H7 (cell line): ENCODE measurements at regions not wholly inside any gene's neighbourhood (a gene's known extent, or its start where the extent isn't known, plus 50 kb on each side); places are given as distances from the start of the nearest gene placed in this dataset.

Experiments used
- DNase-seq: peaks from one replicate; pipeline ENCODE4 v3.0.0; 2012
- H3K27me3 ChIP-seq: 2 replicates; pipeline ENCODE4 v1.6.0; 2011; ENCODE audit warnings: mild to moderate bottlenecking, low read length; ENCODE audit not compliant: control insufficient read depth, insufficient read depth
- H3K36me3 ChIP-seq: replicated peaks from 2 replicates; pipeline ENCODE4 v1.5.1; 2011; ENCODE audit warnings: low read length; ENCODE audit not compliant: control insufficient read depth, insufficient read depth
- H3K4me3 ChIP-seq: 2 replicates; pipeline ENCODE4 v1.5.1; 2011; ENCODE audit warnings: low read depth, mild to moderate bottlenecking, control low read depth, low read length, moderate library complexity; ENCODE audit not compliant: insufficient read depth

DNA sequence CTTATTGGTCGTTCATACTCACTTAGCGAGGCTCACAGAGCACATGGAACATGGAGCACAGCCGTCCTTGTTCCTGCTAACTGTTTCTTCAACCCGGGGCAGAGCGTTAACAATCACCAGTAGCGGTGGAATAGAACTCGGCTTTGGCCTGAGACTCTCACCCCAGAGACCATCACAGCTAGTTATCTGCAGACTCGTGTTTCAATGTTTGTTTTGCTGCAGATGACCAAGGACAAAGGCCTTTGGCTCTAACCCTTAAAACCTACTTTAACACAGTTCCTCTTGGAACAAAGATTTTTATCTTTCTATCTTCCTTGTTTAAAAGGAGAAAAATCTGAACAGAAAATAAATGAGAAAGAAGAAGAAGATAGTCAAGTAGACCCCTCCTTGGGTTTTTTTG is 320.2 kb upstream of the UBE2E3 start:
- no peak for DNase-seq
- Histone ChIP-seq H3K4me3 (no peak overlapping the region), H3K36me3 (no peaks in the 10 kb centered on the region), H3K27me3 (no peaks in the 10 kb centered on the region)

- DNase-seq, result no peak
- Histone ChIP-seq H3K36me3 (no peaks in the 10 kb centered on the region), H3K4me3 (no peak overlapping the region), H3K27me3 (no peaks in the 10 kb centered on the region)
Measured at GRCh38 chr2:180657054-180657453, 323.4 kb upstream of the UBE2E3 start.

DNA sequence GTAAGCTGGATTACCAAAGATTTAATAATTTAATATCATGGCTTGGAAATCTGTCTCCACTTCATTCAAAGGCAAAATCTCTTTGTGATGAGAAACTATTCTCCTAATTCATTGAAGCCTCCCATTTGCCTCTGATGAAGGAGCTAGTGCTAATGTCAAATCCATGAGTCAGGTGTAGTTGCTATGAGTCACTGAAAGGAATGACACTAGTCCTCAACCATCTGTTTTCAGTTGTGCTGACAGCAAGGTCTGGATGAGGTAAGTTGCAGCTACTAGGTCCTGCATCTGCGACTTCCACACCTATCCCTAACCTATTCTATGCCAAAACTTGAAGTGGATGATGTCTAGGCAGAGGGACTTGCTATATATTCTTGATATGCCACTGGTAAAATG is 324.0 kb upstream of the UBE2E3 start:
- DNase-seq, result no peak
- no peaks in the 10 kb centered on the region for H3K36me3 ChIP-seq

DNA sequence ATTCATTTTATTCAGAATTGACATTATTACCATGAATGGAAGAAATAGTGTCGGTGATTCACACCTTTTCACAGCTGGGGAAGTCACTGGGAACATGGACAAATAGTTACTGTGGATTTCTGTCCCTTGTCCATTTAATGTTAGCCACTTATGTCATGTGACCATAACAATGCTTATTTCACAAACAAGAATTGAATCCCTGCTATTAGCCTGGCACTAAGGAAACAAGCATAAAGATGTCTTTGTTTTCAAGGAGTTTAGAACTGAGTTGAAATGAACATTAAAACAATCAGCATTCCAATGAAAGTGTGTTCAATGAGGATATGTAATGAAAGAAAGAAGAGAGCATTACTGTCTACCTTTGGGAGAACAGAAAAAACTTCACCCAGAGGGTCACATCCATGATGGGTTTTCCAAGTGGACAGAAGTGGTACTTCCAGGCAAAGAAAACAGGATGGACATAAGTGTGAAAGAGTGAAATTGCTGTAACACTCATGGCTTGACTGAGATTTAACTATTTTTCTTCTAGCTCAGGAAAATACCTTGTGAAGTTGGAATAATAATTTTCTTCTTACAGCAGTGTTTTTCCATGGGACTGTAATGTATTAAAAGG is 324.5 kb upstream of the UBE2E3 start:
- DNase-seq, result no peak
- no peak overlapping the region for H3K4me3 ChIP-seq
- H3K36me3 ChIP-seq, result no peaks in the 10 kb centered on the region
- H3K27me3 ChIP-seq, result no peaks in the 10 kb centered on the region

More for the DNA sequence above, 324.0 kb upstream of the UBE2E3 start:
- Histone ChIP-seq H3K4me3 (no peak overlapping the region), H3K27me3 (no peaks in the 10 kb centered on the region)

GRCh38 chr2:180655393-180655792 is 325.0 kb upstream of the UBE2E3 start:
- no peak overlapping the region for H3K4me3 ChIP-seq
- DNase-seq, result no peak
- no peaks in the 10 kb centered on the region for H3K36me3 ChIP-seq
- H3K27me3 ChIP-seq, result no peaks in the 10 kb centered on the region

DNA sequence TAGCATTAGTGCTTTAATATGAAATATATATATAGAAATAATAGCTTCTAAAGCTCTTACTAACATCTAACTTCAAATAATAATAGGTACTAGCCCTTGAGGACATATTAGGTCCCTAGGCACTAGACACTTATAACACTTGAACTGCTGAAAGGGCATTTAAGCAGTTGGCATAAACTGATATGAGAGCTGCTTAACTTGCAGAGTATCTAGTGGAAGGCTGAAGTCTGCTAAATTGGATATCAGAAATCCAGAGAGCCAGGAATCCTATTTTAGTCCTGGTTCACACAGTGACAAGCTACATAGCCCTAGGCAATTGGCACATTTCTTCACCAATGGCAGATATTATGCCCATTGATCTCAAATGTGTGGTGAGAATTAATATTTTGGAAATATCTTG is 326.9 kb upstream of the UBE2E3 start:
- Histone ChIP-seq H3K4me3 (no peak overlapping the region), H3K27me3 (no peaks in the 10 kb centered on the region), H3K36me3 (no peaks in the 10 kb centered on the region)
- DNase-seq, result no peak

DNA sequence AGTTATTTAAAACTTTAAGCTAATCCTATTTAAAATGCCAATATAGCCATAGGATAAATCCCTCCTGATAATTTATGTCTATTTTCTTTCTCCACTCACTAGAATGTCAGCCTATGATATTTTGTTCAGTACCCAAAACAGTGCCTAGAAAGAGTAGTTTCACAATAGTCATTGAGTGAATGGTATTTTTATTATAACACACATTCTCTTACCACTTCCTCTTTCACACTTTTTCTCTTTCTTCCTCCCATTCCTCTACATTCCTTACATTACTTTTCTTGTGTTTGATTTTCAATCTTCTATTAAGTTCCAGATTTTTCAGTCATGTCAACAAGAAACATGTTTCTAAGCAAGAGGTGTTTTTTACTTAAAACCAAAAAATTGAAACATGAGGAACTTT is 327.6 kb upstream of the UBE2E3 start:
- DNase-seq, result no peak
- Histone ChIP-seq H3K36me3 (no peaks in the 10 kb centered on the region), H3K27me3 (no peaks in the 10 kb centered on the region), H3K4me3 (no peak overlapping the region)

GRCh38 chr2:180651596-180651995 is 328.8 kb upstream of the UBE2E3 start:
- no peaks in the 10 kb centered on the region for H3K36me3 ChIP-seq
- DNase-seq, result no peak
- H3K4me3 ChIP-seq, result no peak overlapping the region
- H3K27me3 ChIP-seq, result no peaks in the 10 kb centered on the region

- Histone ChIP-seq H3K4me3 (no peak overlapping the region), H3K36me3 (no peaks in the 10 kb centered on the region), H3K27me3 (no peaks in the 10 kb centered on the region)
- no peak for DNase-seq
Measured at GRCh38 chr2:180647621-180648020, 332.8 kb upstream of the UBE2E3 start.

DNA sequence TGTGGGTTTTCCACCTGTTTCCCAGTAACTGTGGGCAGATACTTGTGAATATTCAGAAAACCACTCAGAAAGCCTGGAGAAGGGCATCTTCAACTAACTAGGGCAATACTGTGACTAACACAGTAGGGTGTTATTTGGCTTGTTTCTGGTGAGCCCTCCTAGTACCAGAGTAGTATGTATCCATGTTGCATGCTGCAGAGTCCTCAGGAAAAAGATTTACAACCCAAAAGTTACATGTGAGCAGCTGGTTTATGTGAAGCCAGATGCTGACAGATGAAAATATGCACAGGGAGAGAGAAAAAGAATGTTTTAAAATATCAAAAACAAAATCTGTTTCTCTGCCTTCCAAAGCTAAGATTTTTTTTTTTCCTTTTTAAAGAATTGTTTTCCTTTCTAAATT is 333.2 kb upstream of the UBE2E3 start:
- Histone ChIP-seq H3K4me3 (no peak overlapping the region), H3K36me3 (no peaks in the 10 kb centered on the region), H3K27me3 (no peaks in the 10 kb centered on the region)
- no peak for DNase-seq

- no peaks in the 10 kb centered on the region for H3K36me3 ChIP-seq
- no peaks in the 10 kb centered on the region for H3K27me3 ChIP-seq
- no peak overlapping the region for H3K4me3 ChIP-seq
- DNase-seq, result no peak
Measured at GRCh38 chr2:180646756-180647155, 333.6 kb upstream of the UBE2E3 start.

DNA sequence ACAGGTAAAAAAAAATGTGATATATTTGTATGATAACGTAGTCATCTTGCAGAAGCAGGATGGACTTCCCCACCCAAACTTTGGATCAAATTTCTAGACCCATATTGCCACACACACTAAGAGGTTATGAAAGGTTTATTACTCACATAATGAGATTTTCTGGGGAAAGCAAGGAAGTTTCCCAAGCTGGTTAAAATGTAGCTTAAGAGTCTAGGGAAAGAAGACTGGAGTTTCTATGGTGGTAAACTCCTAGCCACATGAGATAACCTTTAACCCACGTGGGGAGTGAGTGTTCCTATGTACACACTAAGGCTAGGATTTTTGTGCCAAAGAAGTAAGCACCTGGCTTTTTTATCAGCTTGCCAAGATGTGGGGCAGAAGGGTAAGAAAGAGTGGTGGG is 335.7 kb upstream of the UBE2E3 start:
- no peak overlapping the region for H3K4me3 ChIP-seq
- no peak for DNase-seq
- H3K36me3 ChIP-seq, result no peaks in the 10 kb centered on the region
- no peaks in the 10 kb centered on the region for H3K27me3 ChIP-seq

- no peaks in the 10 kb centered on the region for H3K36me3 ChIP-seq
- no peak for DNase-seq
- H3K4me3 ChIP-seq, result no peak overlapping the region
- no peaks in the 10 kb centered on the region for H3K27me3 ChIP-seq
Measured at GRCh38 chr2:180630756-180631155, 349.6 kb upstream of the UBE2E3 start.

GRCh38 chr2:180625006-180625844 is 355.2 kb upstream of the UBE2E3 start:
- H3K36me3 ChIP-seq, result no peaks in the 10 kb centered on the region
- no peaks in the 10 kb centered on the region for H3K27me3 ChIP-seq
- no peak overlapping the region for H3K4me3 ChIP-seq
- DNase-seq, result no peak
